ENCODE measurements at regions not wholly inside any gene's neighbourhood (a gene's known extent, or its start where the extent isn't known, plus 50 kb on each side); places are given as distances from the start of the nearest gene placed in this dataset.

DNA sequence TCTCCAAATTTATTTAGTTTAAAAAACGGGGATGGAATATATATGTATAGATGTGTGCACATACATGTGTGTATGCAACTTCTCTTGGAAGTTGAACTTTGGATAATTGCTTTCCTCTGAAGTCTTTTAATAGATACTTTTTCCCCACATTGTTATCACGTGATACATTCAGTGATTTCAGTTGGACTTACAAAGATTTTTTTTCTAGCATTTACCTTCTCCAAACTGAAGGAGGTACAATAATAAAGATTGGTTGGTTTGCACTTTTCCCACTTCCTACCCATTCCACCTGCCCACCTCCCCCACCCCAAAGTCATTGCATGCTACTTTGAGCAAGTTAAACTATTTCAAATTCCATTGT, 206.1 kb upstream of the FSHR start:
- Histone ChIP-seq H3K4me2 (no peak overlapping the region), H3K4me3 (IDR thresholded peaks at IDR 0.05; ENCODE audit: insufficient read depth, low read depth, low read length) (no peak overlapping the region), H3K36me3 (ENCODE audit: insufficient read depth) (no peaks in the 10 kb centered on the region)

DNA sequence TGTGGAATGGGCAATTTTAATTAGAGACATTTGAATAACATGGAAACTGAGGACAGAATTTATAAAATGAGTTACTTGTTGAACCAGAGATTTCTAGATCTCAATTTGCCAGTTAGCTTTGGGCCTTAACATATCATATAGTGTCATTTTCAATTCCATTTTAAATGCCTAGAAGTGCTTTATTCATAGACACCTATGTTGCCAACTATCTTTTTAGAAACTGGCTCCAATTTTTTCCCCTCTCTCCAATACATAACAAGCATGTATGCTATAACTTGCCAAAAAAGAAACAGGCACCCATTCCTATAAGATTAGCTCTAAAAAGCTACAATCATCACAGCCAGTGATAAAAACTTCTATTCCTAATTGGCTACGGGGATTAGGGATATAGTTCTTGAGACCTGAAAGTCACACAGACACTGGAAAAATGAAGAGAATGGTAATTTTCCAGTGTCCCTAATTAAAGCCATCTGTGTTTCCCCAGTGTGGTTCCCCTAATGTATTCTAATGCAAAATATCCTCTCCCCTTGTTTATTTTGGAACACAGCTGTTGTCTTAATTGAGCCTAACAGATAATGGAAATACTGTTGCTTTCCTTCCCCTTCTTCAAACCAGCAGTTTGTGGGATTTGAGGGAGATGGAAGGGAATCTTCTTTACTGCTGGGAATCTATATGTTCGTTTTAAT, 205.5 kb upstream of the FSHR start:
- Histone ChIP-seq H3K9ac (no peak overlapping the region), H3K4me1 (ENCODE audit: low read depth, poor library complexity, severe bottlenecking) (no peaks in the 10 kb centered on the region), H4K20me1 (ENCODE audit: insufficient read depth) (no peaks in the 10 kb centered on the region), H3K27me3 (ENCODE audit: insufficient read depth, low read depth) (no peaks in the 10 kb centered on the region), H3K36me3 (ENCODE audit: insufficient read depth) (no peaks in the 10 kb centered on the region), H3K27ac (no peak overlapping the region), H3K79me2 (ENCODE audit: insufficient read depth, low read depth) (no peaks in the 10 kb centered on the region), H3K4me3 (IDR thresholded peaks at IDR 0.05; ENCODE audit: insufficient read depth, low read depth, low read length) (no peak overlapping the region), H3K4me2 (no peak overlapping the region), H2AFZ (ENCODE audit: low read depth) (no peak overlapping the region)
- TF ChIP-seq, protein P1, sequence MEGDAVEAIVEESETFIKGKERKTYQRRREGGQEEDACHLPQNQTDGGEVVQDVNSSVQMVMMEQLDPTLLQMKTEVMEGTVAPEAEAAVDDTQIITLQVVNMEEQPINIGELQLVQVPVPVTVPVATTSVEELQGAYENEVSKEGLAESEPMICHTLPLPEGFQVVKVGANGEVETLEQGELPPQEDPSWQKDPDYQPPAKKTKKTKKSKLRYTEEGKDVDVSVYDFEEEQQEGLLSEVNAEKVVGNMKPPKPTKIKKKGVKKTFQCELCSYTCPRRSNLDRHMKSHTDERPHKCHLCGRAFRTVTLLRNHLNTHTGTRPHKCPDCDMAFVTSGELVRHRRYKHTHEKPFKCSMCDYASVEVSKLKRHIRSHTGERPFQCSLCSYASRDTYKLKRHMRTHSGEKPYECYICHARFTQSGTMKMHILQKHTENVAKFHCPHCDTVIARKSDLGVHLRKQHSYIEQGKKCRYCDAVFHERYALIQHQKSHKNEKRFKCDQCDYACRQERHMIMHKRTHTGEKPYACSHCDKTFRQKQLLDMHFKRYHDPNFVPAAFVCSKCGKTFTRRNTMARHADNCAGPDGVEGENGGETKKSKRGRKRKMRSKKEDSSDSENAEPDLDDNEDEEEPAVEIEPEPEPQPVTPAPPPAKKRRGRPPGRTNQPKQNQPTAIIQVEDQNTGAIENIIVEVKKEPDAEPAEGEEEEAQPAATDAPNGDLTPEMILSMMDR (conservative IDR thresholded peaks at IDR 0.05; ENCODE audit: low read depth, low read length), result no peak

More for the DNA sequence above, 206.1 kb upstream of the FSHR start:
- Histone ChIP-seq H3K27me3 (ENCODE audit: insufficient read depth, low read depth) (no peaks in the 10 kb centered on the region), H3K4me1 (ENCODE audit: low read depth, poor library complexity, severe bottlenecking) (no peaks in the 10 kb centered on the region), H3K9ac (no peak overlapping the region), H3K27ac (no peak overlapping the region), H3K79me2 (ENCODE audit: insufficient read depth, low read depth) (no peaks in the 10 kb centered on the region), H4K20me1 (ENCODE audit: insufficient read depth) (no peaks in the 10 kb centered on the region), H2AFZ (ENCODE audit: low read depth) (no peak overlapping the region)
- TF ChIP-seq, protein P1 (conservative IDR thresholded peaks at IDR 0.05; ENCODE audit: low read depth, low read length), result no peak

DNA sequence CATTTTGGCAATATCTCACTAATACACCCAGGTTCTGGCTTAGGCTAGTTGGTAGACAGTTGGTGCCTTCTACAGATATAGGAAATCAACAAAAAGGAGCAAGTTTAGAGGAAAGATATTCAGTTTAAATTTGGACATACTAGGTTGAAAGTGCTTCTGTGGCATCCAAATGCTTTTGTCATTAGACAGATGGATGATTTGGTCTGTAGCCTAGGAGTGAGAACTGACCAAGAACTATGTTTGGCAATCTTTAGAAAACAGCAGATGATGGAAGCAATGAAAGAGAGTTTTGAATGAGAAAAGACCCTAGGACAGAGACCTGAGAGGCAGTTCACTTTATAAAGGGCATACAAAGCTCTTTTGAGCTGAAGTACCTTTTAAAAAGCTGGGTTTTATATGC, 201.3 kb upstream of the FSHR start:
- no peak overlapping the region for H3K9ac ChIP-seq
- no peaks in the 10 kb centered on the region for H3K4me1 ChIP-seq (ENCODE audit: low read depth, poor library complexity, severe bottlenecking)
- H3K27ac ChIP-seq, result no peak overlapping the region
- H3K4me2 ChIP-seq, result no peak overlapping the region
- no peaks in the 10 kb centered on the region for H4K20me1 ChIP-seq (ENCODE audit: insufficient read depth)
- no peaks in the 10 kb centered on the region for H3K27me3 ChIP-seq (ENCODE audit: insufficient read depth, low read depth)
- TF ChIP-seq, protein P1 (conservative IDR thresholded peaks at IDR 0.05; ENCODE audit: low read depth, low read length), result no peak
- no peaks in the 10 kb centered on the region for H3K36me3 ChIP-seq (ENCODE audit: insufficient read depth)
- no peak overlapping the region for H2AFZ ChIP-seq (ENCODE audit: low read depth)
- no peak overlapping the region for H3K4me3 ChIP-seq (IDR thresholded peaks at IDR 0.05; ENCODE audit: insufficient read depth, low read depth, low read length)
- H3K79me2 ChIP-seq (ENCODE audit: insufficient read depth, low read depth), result no peaks in the 10 kb centered on the region

DNA sequence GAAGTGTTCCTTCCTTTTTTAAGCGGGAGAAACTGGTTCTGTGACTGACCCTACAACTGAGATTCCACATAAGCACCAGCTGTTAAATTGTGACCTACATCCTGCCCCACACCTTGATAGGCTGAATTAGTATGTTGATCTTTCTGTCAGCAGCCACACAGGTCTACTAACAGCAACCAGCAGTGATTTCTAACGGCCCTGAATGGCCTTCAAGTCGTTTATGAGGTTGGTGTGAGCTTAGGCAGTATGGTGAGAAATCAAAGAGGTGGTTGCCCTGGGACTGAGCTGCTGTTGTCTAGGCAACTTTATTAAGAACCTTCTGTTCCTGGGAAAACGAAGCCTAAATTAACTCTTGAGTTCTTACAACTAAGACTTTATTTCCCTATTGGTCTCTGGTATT, 197.2 kb upstream of the FSHR start:
- TF ChIP-seq, protein P1 (conservative IDR thresholded peaks at IDR 0.05; ENCODE audit: low read depth, low read length), result no peak
- H3K27me3 ChIP-seq (ENCODE audit: insufficient read depth, low read depth), result no peaks in the 10 kb centered on the region
- H3K4me3 ChIP-seq (IDR thresholded peaks at IDR 0.05; ENCODE audit: insufficient read depth, low read depth, low read length), result no peak overlapping the region

More for the DNA sequence above, 197.2 kb upstream of the FSHR start:
- H3K4me1 ChIP-seq (ENCODE audit: low read depth, poor library complexity, severe bottlenecking), result no peaks in the 10 kb centered on the region
- H3K4me2 ChIP-seq, result no peak overlapping the region
- H3K36me3 ChIP-seq (ENCODE audit: insufficient read depth), result no peaks in the 10 kb centered on the region
- H2AFZ ChIP-seq (ENCODE audit: low read depth), result no peak overlapping the region
- H3K79me2 ChIP-seq (ENCODE audit: insufficient read depth, low read depth), result no peaks in the 10 kb centered on the region
- no peak overlapping the region for H3K9ac ChIP-seq
- H4K20me1 ChIP-seq (ENCODE audit: insufficient read depth), result no peaks in the 10 kb centered on the region
- no peak overlapping the region for H3K27ac ChIP-seq

All from KMS-11 (cell line).